ENCODE measurements at regions not wholly inside any gene's neighbourhood (a gene's known extent, or its start where the extent isn't known, plus 50 kb on each side); places are given as distances from the start of the nearest gene placed in this dataset.

DNA sequence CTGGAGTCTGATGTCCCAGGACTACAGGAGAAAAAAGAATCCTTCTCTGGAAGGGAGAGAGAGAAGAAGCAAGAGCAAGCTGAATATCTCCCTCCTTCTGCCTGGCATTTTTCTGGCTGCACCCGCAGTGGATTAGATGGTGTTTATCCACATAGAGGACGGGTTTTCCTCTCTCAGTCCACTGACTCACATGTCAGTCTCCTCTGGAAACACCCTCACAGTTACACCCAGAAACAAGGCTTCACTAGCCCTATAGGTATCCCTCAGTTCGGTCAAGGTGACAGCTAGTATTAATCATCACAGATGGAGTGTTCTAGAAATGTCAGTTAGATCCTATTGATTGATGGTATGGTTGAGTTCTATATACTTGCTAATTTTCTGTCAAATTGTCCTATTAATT lies 87.9 kb downstream of the RHOU start (continued):
- TF ChIP-seq ZNF605 (CRISPR knock-in tag; IDR thresholded peaks at IDR 0.05) (no peak), BRF2 (CRISPR knock-in tag; IDR thresholded peaks at IDR 0.05) (no peak)

GRCh38 chr1:228824366-228824765 lies 89.1 kb downstream of the RHOU start:
- H3K4me2 ChIP-seq (ENCODE audit: low read depth, low read length), result no peak overlapping the region
- DNase-seq (ENCODE audit: low spot score) (no peak), FAIRE-seq (no peak), ATAC-seq (no peak)
- no peaks in the 10 kb centered on the region for H3K36me3 ChIP-seq (replicated peaks in 1 of 2; ENCODE audit: control insufficient read depth in 1 of 2, insufficient read depth in 2 of 2, low read length in 2 of 2)
- no peaks in the 10 kb centered on the region for H3K79me2 ChIP-seq (ENCODE audit: insufficient read depth, low read length)
- H3K27ac ChIP-seq (ENCODE audit: extremely low read length, insufficient read depth, low read length), result no peak overlapping the region
- ChIA-PET CTCF (ENCODE audit: low intra/inter-chr PET ratio, low total read pairs) (no interaction called here), POLR2A (no interaction called here)
- peaks cover 63% of the 10 kb centered on the region for H3K4me1 ChIP-seq (ENCODE audit: insufficient read depth, low read length)
- 88% methylated on average over 7 of the region's 7 CpGs for WGBS (ENCODE audit: low lambda C conversion rate)
- H4K20me1 ChIP-seq (ENCODE audit: insufficient read depth, low read length), result no peaks in the 10 kb centered on the region
- no peak overlapping the region for H2AFZ ChIP-seq (ENCODE audit: low read length)
- BruUV-seq (replicated peaks), result no TSS peak
- H3K9ac ChIP-seq (ENCODE audit: insufficient read depth, low read depth, low read length), result no peak overlapping the region
- TF ChIP-seq CHCHD3 (CRISPR knock-in tag; IDR thresholded peaks at IDR 0.05) (no peak), AHDC1 (CRISPR knock-in tag; IDR thresholded peaks at IDR 0.05; ENCODE audit: borderline replicate concordance) (no peak), CSRNP2 (CRISPR knock-in tag; conservative IDR thresholded peaks at IDR 0.05; ENCODE audit: low read depth) (no peak), GATAD1 (CRISPR knock-in tag; IDR thresholded peaks at IDR 0.05) (no peak), NPAS2 (CRISPR knock-in tag; IDR thresholded peaks at IDR 0.05; ENCODE audit: borderline replicate concordance) (no peak), SNAPC2 (CRISPR knock-in tag; IDR thresholded peaks at IDR 0.05) (no peak)
- no peak overlapping the region for H3K4me3 ChIP-seq (replicated peaks in 1 of 3; ENCODE audit: insufficient read depth in 1 of 3, low read depth in 2 of 3, low read length in 3 of 3)
- no peaks in the 10 kb centered on the region for H3K27me3 ChIP-seq (ENCODE audit: control insufficient read depth in 1 of 2, insufficient read depth in 2 of 2, low read length in 2 of 2)
- H3K9me3 ChIP-seq (ENCODE audit: low read length), result no peaks in the 10 kb centered on the region
- in situ Hi-C loops (cut with HindIII; ENCODE audit: extremely low pct_ligation_motif_present, low pct_unique_long_range_greater_than_20kb), result no loop called here
- intact Hi-C loops (cut with micrococcal nuclease; ENCODE audit: unreplicated experiment), result no loop called here

Data from HepG2 (cell line).